ENCODE measurements at regions not wholly inside any gene's neighbourhood (a gene's known extent, or its start where the extent isn't known, plus 50 kb on each side); places are given as distances from the start of the nearest gene placed in this dataset.

DNA sequence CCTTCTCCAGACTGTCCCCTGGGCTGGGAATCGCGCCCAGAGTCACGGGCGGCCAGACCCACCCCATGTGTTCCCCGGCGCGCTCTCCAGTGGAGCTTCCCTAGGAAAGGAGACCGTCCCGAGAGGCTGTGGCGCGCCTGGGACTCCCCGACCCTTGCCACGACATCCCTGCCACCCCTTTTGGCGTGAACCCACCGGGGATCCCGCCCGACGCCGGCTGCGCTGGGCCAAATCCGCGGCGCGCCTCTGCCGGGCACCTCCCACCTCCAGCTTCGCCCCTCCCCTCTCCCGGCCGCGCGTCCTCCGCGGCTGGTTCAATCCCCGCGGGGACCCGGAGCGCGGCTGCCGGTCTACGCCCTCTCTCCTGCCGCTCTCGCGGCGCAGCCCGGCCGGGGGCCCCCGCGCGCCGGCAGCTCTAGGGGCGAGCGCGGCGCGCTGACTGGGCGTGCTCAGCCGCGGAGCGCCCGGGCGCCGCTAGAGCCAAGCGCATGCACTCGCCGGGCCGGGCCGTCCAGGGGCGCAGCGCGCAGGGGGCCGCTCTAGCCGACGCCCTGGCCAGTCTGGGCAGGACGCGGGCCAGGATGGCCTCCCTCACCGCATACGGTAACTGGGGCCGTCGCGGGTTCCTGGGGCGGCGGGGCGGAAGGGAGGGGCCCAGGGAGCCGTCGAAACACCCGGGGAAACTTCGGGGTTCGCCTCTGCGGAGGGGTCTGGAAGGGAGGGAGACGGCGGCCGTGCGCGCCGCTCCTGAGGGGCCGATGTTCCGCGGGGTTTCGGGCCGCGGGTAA, 77.4 kb upstream of the ANO4 start:
- H3K9me3 ChIP-seq: no peaks in the 10 kb centered on the region
- H3K4me3 ChIP-seq: peak overlapping the region; percentile 46 to 49
- no peak for TF ChIP-seq POLR2A (IDR thresholded peaks at IDR 0.05)
- TF ChIP-seq, protein P1, sequence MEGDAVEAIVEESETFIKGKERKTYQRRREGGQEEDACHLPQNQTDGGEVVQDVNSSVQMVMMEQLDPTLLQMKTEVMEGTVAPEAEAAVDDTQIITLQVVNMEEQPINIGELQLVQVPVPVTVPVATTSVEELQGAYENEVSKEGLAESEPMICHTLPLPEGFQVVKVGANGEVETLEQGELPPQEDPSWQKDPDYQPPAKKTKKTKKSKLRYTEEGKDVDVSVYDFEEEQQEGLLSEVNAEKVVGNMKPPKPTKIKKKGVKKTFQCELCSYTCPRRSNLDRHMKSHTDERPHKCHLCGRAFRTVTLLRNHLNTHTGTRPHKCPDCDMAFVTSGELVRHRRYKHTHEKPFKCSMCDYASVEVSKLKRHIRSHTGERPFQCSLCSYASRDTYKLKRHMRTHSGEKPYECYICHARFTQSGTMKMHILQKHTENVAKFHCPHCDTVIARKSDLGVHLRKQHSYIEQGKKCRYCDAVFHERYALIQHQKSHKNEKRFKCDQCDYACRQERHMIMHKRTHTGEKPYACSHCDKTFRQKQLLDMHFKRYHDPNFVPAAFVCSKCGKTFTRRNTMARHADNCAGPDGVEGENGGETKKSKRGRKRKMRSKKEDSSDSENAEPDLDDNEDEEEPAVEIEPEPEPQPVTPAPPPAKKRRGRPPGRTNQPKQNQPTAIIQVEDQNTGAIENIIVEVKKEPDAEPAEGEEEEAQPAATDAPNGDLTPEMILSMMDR (IDR thresholded peaks at IDR 0.05): no peak
- no peaks in the 10 kb centered on the region for H3K27me3 ChIP-seq
- no peak for DNase-seq
- no peaks in the 10 kb centered on the region for H3K4me1 ChIP-seq
- 2% methylated on average over 33 to 83 of the region's 100 CpGs for WGBS, 2 donors
- intact Hi-C loops (cut with DNase I; ENCODE audit: low total_unique reads): no loop called here
- no peaks in the 10 kb centered on the region for H3K36me3 ChIP-seq (ENCODE audit: low read depth, missing control alignments)
- H3K27ac ChIP-seq: no peak overlapping the region

DNA sequence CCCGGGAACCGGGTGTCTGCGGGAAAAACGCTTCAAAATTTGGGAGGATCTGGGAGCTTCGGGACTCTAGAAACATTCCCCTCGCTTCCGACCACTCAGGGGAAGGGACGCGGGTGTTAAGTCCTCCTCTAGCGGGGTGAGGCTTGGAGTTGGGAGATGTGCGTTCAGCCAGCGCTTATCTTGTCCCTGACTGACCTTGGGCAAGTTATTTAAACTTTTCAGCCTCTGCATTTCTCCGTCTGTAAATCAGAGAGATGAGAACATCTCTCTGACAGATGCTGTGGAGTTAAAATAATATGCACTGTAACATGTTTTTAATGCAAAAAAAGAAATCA, 76.9 kb upstream of the ANO4 start:
- no peaks in the 10 kb centered on the region for H3K27me3 ChIP-seq
- no peaks in the 10 kb centered on the region for H3K9me3 ChIP-seq
- no peaks in the 10 kb centered on the region for H3K36me3 ChIP-seq (ENCODE audit: low read depth, missing control alignments)
- TF ChIP-seq, protein P1 (IDR thresholded peaks at IDR 0.05): no peak
- TF ChIP-seq POLR2A (IDR thresholded peaks at IDR 0.05): no peak
- H3K4me1 ChIP-seq: no peaks in the 10 kb centered on the region
- DNase-seq: no peak
- 1 to 2% methylated on average over 12 to 13 of the region's 13 CpGs for WGBS, 2 donors
- no peak overlapping the region for H3K27ac ChIP-seq
- intact Hi-C loops (cut with DNase I; ENCODE audit: low total_unique reads): no loop called here
- H3K4me3 ChIP-seq: peak overlapping the region; percentile 46 to 49

DNA sequence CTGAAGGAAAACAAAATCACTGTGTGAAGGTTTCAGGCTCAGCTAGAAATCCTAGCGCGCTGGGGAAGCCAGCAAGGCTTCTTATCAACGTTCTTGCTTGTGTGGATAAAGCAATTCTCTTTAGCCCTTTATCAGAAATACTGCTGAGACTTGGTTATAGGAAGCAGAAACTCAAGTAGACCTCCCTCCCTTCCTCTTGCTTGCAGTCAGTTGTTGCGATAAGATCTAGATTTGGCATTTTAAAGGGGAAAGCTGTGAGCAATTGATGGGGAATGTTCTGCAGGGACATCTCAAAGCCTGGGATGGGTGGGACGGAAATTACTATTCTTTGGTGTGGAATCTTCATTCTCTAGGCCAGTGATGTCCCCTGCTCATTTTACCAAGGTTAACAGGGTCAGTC, 76.4 kb upstream of the ANO4 start:
- Histone ChIP-seq H3K4me1 (no peaks in the 10 kb centered on the region), H3K36me3 (ENCODE audit: low read depth, missing control alignments) (no peaks in the 10 kb centered on the region), H3K27ac (no peak overlapping the region), H3K9me3 (no peaks in the 10 kb centered on the region), H3K27me3 (no peaks in the 10 kb centered on the region), H3K4me3 (no peak overlapping the region)
- WGBS, 2 donors: 11 to 15% methylated on average over 5 of the region's 5 CpGs
- DNase-seq: no peak
- intact Hi-C loops (cut with DNase I; ENCODE audit: low total_unique reads): no loop called here
- TF ChIP-seq, protein P1 (IDR thresholded peaks at IDR 0.05): no peak
- TF ChIP-seq POLR2A (IDR thresholded peaks at IDR 0.05): no peak

DNA sequence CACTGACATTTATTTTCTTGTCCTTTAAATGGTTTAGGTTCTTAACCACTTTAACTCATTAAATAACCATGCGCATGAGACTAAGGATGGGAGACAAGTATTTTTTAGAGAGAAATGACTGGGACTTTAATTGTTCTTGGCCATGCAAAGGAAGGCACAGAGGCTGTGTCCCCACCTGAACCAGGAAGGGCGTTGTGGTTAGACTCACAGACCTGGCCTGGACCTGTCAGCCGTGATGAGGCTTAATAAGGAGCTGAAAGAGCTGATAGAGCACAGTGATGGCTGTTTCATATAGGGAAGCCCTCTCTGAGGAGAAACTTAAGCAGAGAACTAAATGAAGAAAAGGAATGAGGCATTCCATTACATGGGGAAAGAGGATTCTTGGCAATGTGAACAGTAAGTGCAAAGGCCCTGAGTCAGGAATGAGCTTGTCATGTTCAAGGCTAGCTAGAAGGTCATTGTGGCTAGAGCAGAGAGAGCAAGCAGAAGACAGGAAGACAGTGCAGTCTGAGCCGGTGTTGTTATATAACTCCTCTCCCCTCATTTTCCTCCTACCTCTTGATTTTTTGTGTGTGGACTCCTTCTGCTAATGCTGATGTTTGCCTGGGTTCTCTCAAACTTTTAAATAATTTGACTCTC, 74.4 kb upstream of the ANO4 start:
- Histone ChIP-seq H3K27ac (no peak overlapping the region), H3K4me3 (no peak overlapping the region), H3K36me3 (ENCODE audit: low read depth, missing control alignments) (no peaks in the 10 kb centered on the region), H3K27me3 (no peaks in the 10 kb centered on the region), H3K4me1 (no peaks in the 10 kb centered on the region), H3K9me3 (no peaks in the 10 kb centered on the region)
- no peak for DNase-seq
- intact Hi-C loops (cut with DNase I; ENCODE audit: low total_unique reads): no loop called here
- 90 to 91% methylated on average over 4 of the region's 4 CpGs for WGBS, 2 donors
- no peak for TF ChIP-seq POLR2A (IDR thresholded peaks at IDR 0.05)
- TF ChIP-seq, protein P1 (IDR thresholded peaks at IDR 0.05): no peak

DNA sequence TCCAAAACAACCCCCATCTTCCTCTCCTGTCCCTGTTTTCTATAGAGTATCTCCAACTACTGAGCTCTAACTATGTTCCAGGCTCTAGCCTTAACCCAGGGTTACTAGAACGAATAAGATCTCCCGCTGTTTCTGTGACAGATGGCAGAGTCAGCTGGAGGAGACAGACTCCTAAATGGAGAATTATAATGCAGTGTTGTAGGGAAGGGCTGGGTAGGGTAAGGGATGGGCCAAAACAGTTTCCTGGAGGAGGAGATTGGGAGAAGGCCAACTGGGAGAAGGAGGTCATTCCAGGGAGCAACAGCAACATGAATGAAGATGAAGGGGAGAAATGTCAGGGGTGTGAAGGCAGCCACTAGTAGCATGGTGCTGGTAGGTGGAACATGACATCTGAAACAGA, 73.4 kb upstream of the ANO4 start:
- H3K9me3 ChIP-seq: no peaks in the 10 kb centered on the region
- no peaks in the 10 kb centered on the region for H3K36me3 ChIP-seq (ENCODE audit: low read depth, missing control alignments)
- WGBS, 2 donors: 68 to 81% methylated on average over 2 of the region's 2 CpGs
- no peak overlapping the region for H3K4me3 ChIP-seq
- H3K27ac ChIP-seq: no peak overlapping the region
- intact Hi-C loops (cut with DNase I; ENCODE audit: low total_unique reads): no loop called here
- no peak for DNase-seq
- TF ChIP-seq POLR2A (IDR thresholded peaks at IDR 0.05): no peak
- TF ChIP-seq, protein P1 (IDR thresholded peaks at IDR 0.05): no peak
- H3K4me1 ChIP-seq: no peaks in the 10 kb centered on the region
- no peaks in the 10 kb centered on the region for H3K27me3 ChIP-seq
